B cell (primary cell): ENCODE measurements at regions not wholly inside any gene's neighbourhood (a gene's known extent, or its start where the extent isn't known, plus 50 kb on each side); places are given as distances from the start of the nearest gene placed in this dataset.

Experiments used
- ATAC-seq: fragments of 200-7000 bp; cut with Tn5 transposase; one replicate; pipeline ENCODE4 v1.10.0; 2021; ENCODE audit warnings: low read depth, mild to moderate bottlenecking, moderate number of reproducible peaks, moderate library complexity
- CTCF ChIA-PET: fragments of 350-600 bp; sonication (Branson Sonifier 250); formaldehyde crosslinking; loops from one replicate; lab custom pipeline; 2021; ENCODE audit warnings: antibody characterized with exemption, inconsistent platforms; lab: Charles Lee
- POLR2A ChIA-PET: fragments of 350-600 bp; sonication (Branson Sonifier 250); formaldehyde crosslinking; loops from one replicate; lab custom pipeline; 2021; ENCODE audit warnings: antibody characterized with exemption; lab: Charles Lee
- DNase-seq: peaks from one replicate; pipeline ENCODE4 v3.0.0; 2013
- H2AFZ ChIP-seq: 2 replicates; pipeline ENCODE4 v1.6.1; 2012; ENCODE audit warnings: mild to moderate bottlenecking, low read depth, low read length; ENCODE audit not compliant: insufficient read depth, poor library complexity, severe bottlenecking
- H3K27ac ChIP-seq, 2 donors: 1 replicate in 1 of 2; 2 replicates in 1 of 2; pipeline ENCODE4 v1.5.1; 2012 to 2013; ENCODE audit warnings: low read length in 2 of 2, mild to moderate bottlenecking in 2 of 2, moderate library complexity in 1 of 2
- H3K27me3 ChIP-seq, 4 experiments: fragments of 200-600 bp in 1 of 4; sonication (generic) in 1 of 4; replicated peaks in 1 of 4; 1 replicate in 2 of 4; 2 replicates in 2 of 4; pipeline versions ENCODE4 v1.6.1 to v1.7.0; 2013 to 2016; ENCODE audit warnings: low read length in 3 of 4, mild to moderate bottlenecking in 2 of 4, mixed read lengths in 1 of 4, moderate library complexity in 1 of 4; ENCODE audit not compliant: insufficient read depth in 4 of 4, control insufficient read depth in 3 of 4; ENCODE audit errors: control extremely low read depth in 1 of 4
- H3K36me3 ChIP-seq, 2 experiments: replicated peaks in 1 of 2; 1 replicate in 1 of 2; 2 replicates in 1 of 2; pipeline versions ENCODE4 v1.6.1 to v1.7.1; 2013; ENCODE audit warnings: low read length in 1 of 2; ENCODE audit not compliant: insufficient read depth in 2 of 2, control insufficient read depth in 1 of 2; ENCODE audit errors: control extremely low read depth in 1 of 2, extremely low read depth in 1 of 2
- H3K4me1 ChIP-seq, 2 donors: fragments of 200-600 bp in 1 of 2; sonication (generic) in 1 of 2; 1 replicate in 1 of 2; 2 replicates in 1 of 2; pipeline versions ENCODE4 v1.5.1 to v1.6.1; 2013 to 2017; ENCODE audit warnings: low read length in 2 of 2; ENCODE audit not compliant: control insufficient read depth in 2 of 2, insufficient read depth in 2 of 2
- H3K4me2 ChIP-seq: replicated peaks from 2 replicates; pipeline ENCODE3; 2012; ENCODE audit warnings: mild to moderate bottlenecking, low read depth, low read length; ENCODE audit not compliant: poor library complexity, severe bottlenecking
- H3K4me3 ChIP-seq, 5 experiments: fragments of 200-600 bp in 1 of 5; sonication (generic) in 1 of 5; 1 replicate in 3 of 5; 2 replicates in 2 of 5; pipeline versions ENCODE4 v1.5.1 to v1.7.0; 2011 to 2016; ENCODE audit warnings: low read length in 4 of 5, mild to moderate bottlenecking in 4 of 5, low read depth in 2 of 5, control low read depth in 1 of 5, moderate library complexity in 1 of 5; ENCODE audit not compliant: insufficient read depth in 1 of 5; ENCODE audit errors: control extremely low read depth in 1 of 5, extremely low read depth in 1 of 5
- H3K79me2 ChIP-seq: fragments of 200-600 bp; sonication (generic); one replicate; pipeline ENCODE4 v1.6.0; 2016; ENCODE audit warnings: low read length; ENCODE audit not compliant: control insufficient read depth, insufficient read depth
- H3K9ac ChIP-seq: fragments of 200-600 bp; sonication (generic); 2 replicates; pipeline ENCODE4 v1.6.1; 2017; ENCODE audit warnings: mild to moderate bottlenecking, low read length, moderate library complexity
- H3K9me3 ChIP-seq, 3 donors: one replicate each; pipeline versions ENCODE4 v1.6.1 to v1.7.1; 2013; ENCODE audit warnings: low read length in 2 of 3; ENCODE audit not compliant: control insufficient read depth in 2 of 3, insufficient read depth in 1 of 3; ENCODE audit errors: control extremely low read depth in 1 of 3
- H4K20me1 ChIP-seq: 2 replicates; pipeline ENCODE4 v1.6.0; 2012; ENCODE audit warnings: mild to moderate bottlenecking, low read length; ENCODE audit not compliant: insufficient read depth, control insufficient read depth, poor library complexity, severe bottlenecking
- H3K27ac Mint-ChIP-seq: one replicate; pipeline ENCODE4 v1.8.0; 2021; ENCODE audit warnings: mixed read lengths
- H3K27me3 Mint-ChIP-seq: one replicate; pipeline ENCODE4 v1.8.0; 2021; ENCODE audit warnings: mixed read lengths
- H3K4me1 Mint-ChIP-seq: one replicate; pipeline ENCODE4 v1.8.0; 2021; ENCODE audit warnings: mixed read lengths
- H3K4me3 Mint-ChIP-seq: one replicate; pipeline ENCODE4 v1.8.0; 2021; ENCODE audit warnings: mixed read lengths
- H3K9me3 Mint-ChIP-seq: one replicate; pipeline ENCODE4 v1.8.0; 2022; ENCODE audit warnings: mixed read lengths; ENCODE audit not compliant: insufficient read depth
- CTCF ChIP-seq: fragments of 200-600 bp; IDR thresholded peaks from one replicate; pipeline ENCODE4 v1.8.0; 2022; ENCODE audit warnings: antibody characterized with exemption, mild to moderate bottlenecking
- EZH2 ChIP-seq: IDR thresholded peaks from 2 replicates; pipeline ENCODE4 v1.6.1; 2012; ENCODE audit warnings: borderline replicate concordance, low read depth, mild to moderate bottlenecking, moderate library complexity, low read length; ENCODE audit not compliant: insufficient read depth, poor library complexity, severe bottlenecking
- WGBS: methylation state at CpG from one replicate; pipeline ENCODE4 v1.1.5; 2013; ENCODE audit warnings: missing lambda C conversion rate; ENCODE audit not compliant: insufficient coverage; 5-methylcytosine and 5-hydroxymethylcytosine counted together
- intact Hi-C: fragments of 100-400 bp; cut with micrococcal nuclease; formaldehyde crosslinking; loops from one replicate; pipeline ENCODE4 v1.10.0; 2022

DNA sequence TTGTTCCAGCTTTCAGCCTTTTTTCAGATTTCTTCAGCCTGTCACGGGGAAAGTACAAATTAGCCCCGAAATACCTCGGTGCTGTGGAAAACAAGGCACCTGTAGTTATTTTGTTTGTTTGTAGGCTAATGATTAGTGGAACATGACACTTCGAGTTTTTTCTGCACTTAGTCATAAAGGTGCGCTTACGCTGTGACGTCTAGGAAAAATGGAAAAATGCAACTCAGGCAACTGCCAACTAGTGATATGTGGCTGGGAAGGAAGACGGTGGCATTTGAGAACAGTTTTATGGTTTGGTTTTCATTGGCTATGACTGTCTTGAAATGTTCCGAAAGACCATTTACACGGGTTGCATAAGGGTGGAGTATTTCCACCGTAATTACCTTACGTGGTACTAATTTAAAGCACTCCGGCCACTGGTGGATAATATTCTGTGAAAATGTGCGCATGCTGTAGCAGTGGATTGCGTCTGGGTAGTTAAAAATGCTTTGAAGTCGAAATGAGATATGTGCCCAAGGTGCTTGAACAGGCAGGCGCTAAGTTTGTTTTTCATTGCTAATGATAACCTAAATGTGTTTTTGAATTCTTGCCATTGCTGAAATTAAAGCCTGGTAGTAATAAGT lies 94.5 kb upstream of the CELF2 start:
- Mint-ChIP-seq H3K9me3 (no peaks in the 10 kb centered on the region), H3K4me3 (no peak overlapping the region), H3K27me3 (peaks cover 8% of the 10 kb centered on the region), H3K27ac (no peak overlapping the region), H3K4me1 (no peaks in the 10 kb centered on the region)
- no peaks in the 10 kb centered on the region for H4K20me1 ChIP-seq
- no peak overlapping the region for H3K9ac ChIP-seq
- H3K27me3 ChIP-seq: peaks cover 0 to 3% (median 0%) of the 10 kb centered on the region in 4 experiments
- no peak overlapping the region for H3K4me3 ChIP-seq
- intact Hi-C loops: no loop called here
- no peaks in the 10 kb centered on the region for H3K36me3 ChIP-seq
- POLR2A ChIA-PET: no interaction called here
- CTCF ChIA-PET: interaction anchor here (1.2 kb wide), 1 partner anchor 30 kb away, joined by 3 read pairs; no protein-coding TSS in a partner anchor
- ATAC-seq: no peak
- no peaks in the 10 kb centered on the region for H3K79me2 ChIP-seq
- H3K4me2 ChIP-seq: no peak overlapping the region
- no peaks in the 10 kb centered on the region for H3K9me3 ChIP-seq
- 98% methylated on average over 16 of the region's 17 CpGs for WGBS
- H3K4me1 ChIP-seq: no peaks in the 10 kb centered on the region
- TF ChIP-seq CTCF (no peak), EZH2 (no peak)
- no peak for DNase-seq
- no peak overlapping the region for H2AFZ ChIP-seq
- H3K27ac ChIP-seq: no peak overlapping the region

- no peak overlapping the region for H3K27ac Mint-ChIP-seq
- DNase-seq (no peak), ATAC-seq (no peak)
- H3K9me3 Mint-ChIP-seq: no peaks in the 10 kb centered on the region
- Histone ChIP-seq H3K36me3 (no peaks in the 10 kb centered on the region), H3K79me2 (no peaks in the 10 kb centered on the region), H3K27ac (no peak overlapping the region), H2AFZ (no peak overlapping the region), H3K27me3 (peaks cover 0 to 3% (median 0%) of the 10 kb centered on the region in 4 experiments), H3K4me2 (no peak overlapping the region), H3K9ac (no peak overlapping the region), H3K4me1 (no peaks in the 10 kb centered on the region), H3K4me3 (no peak overlapping the region), H4K20me1 (no peaks in the 10 kb centered on the region), H3K9me3 (no peaks in the 10 kb centered on the region)
- ChIA-PET POLR2A (no interaction called here), CTCF (no interaction called here)
- H3K4me1 Mint-ChIP-seq: no peaks in the 10 kb centered on the region
- WGBS: 92% methylated on average over 3 of the region's 4 CpGs
- H3K4me3 Mint-ChIP-seq: no peak overlapping the region
- peaks cover 12% of the 10 kb centered on the region for H3K27me3 Mint-ChIP-seq
- intact Hi-C loops: no loop called here
- TF ChIP-seq EZH2 (no peak), CTCF (no peak)
Measured at GRCh38 chr10:10925667-10926066, 92.0 kb upstream of the CELF2 start.
